PFSK-1 (cell line): ENCODE measurements at regions not wholly inside any gene's neighbourhood (a gene's known extent, or its start where the extent isn't known, plus 50 kb on each side); places are given as distances from the start of the nearest gene placed in this dataset.

ENCODE experiments used
- FOXP2 ChIP-seq: optimal IDR thresholded peaks from 2 replicates; pipeline ENCODE3; 2011; ENCODE audit warnings: borderline replicate concordance, control low read depth, inconsistent platforms; ENCODE audit not compliant: insufficient read depth; ENCODE audit errors: extremely low read length, extremely low read depth
- POLR2AphosphoS5 ChIP-seq: IDR thresholded peaks from 2 replicates; pipeline ENCODE4 v1.6.1; 2012; ENCODE audit warnings: low read depth, mild to moderate bottlenecking, control low read depth, low read length, moderate library complexity
- REST ChIP-seq, 2 experiments: IDR thresholded peaks; 2 replicates each; pipeline versions ENCODE4 v1.6.1 to v1.8.0; 2011 to 2012; ENCODE audit warnings: low read depth in 2 of 2, low read length in 2 of 2, control low read depth in 1 of 2, inconsistent platforms in 1 of 2, mild to moderate bottlenecking in 1 of 2, moderate library complexity in 1 of 2; ENCODE audit not compliant: insufficient read depth in 1 of 2
- SIN3A ChIP-seq: IDR thresholded peaks from 2 replicates; pipeline ENCODE4 v1.6.1; 2012; ENCODE audit warnings: mild to moderate bottlenecking, low read length, moderate library complexity, borderline replicate concordance; ENCODE audit not compliant: insufficient read depth
- TAF1 ChIP-seq: IDR thresholded peaks from 2 replicates; pipeline ENCODE4 v1.6.1; 2012; ENCODE audit warnings: low read length, control low read depth, borderline replicate concordance; ENCODE audit not compliant: insufficient read depth

DNA sequence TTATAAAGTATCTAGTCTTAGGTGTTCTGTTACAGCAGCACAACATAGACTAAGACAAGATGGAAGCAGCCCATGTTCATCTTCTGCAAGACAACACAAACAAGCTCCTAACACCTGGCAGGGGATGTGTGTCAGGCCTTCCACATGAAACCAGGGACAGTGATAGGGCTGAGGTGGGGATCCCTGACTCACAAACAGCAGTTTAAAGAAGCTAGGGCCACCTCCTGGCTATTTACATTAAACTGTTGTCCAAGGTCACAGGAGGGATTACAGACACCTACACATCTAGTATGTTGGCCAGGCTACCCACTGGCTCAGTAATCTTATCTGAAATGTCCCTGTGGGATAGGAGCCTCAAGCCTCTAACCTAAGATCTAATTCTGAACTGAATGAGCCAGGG is 211.3 kb downstream of the MINAR1 start:
- no peak for TF ChIP-seq FOXP2
- no peak for TF ChIP-seq TAF1
- no peak for TF ChIP-seq REST (IDR thresholded peaks at IDR 0.05; ENCODE audit: insufficient read depth in 1 of 2, low read depth in 2 of 2, low read length in 2 of 2)
- TF ChIP-seq POLR2AphosphoS5, result no peak
- TF ChIP-seq SIN3A, result no peak

DNA sequence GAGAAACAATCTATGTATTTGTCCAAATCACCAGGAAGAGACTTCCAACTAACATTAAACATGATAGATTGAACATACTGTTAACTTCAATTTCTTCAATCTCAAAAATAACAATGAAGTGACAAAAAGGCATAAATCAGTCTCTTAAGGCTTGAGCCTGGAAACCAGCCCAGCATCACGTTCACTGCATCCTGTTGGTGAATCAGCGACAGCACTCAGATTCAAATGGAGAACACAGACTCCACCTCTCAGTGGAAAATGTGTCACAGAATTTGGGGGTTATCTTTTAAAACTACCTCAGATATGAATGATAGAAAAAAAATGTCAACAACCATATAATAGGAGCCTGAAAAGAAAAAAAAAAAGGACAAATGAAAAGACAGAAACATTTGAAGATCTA is 212.0 kb downstream of the MINAR1 start:
- TF ChIP-seq POLR2AphosphoS5, result no peak

DNA sequence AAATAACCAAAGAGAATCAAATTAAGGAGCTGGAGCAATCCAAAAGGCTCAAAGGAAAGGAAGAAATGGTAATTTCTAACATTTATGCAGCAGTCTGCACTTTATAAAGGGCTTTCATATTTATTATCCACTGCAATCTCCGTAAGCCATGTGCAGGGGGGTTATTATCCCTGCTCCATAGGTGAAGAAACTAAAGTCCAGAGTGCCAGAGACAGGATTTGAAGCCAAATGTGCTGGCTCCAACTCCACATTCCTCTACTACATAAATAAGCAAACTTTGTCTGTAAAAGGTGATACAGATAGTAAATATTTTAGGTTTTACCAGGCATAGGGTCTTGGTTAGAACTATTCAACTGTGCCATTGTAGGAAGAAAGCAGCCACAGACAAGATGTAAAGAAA is 221.4 kb downstream of the MINAR1 start:
- TF ChIP-seq POLR2AphosphoS5 (no peak), REST (IDR thresholded peaks at IDR 0.05; ENCODE audit: insufficient read depth in 1 of 2, low read depth in 2 of 2, low read length in 2 of 2) (no peak), FOXP2 (no peak), TAF1 (no peak), SIN3A (no peak)

DNA sequence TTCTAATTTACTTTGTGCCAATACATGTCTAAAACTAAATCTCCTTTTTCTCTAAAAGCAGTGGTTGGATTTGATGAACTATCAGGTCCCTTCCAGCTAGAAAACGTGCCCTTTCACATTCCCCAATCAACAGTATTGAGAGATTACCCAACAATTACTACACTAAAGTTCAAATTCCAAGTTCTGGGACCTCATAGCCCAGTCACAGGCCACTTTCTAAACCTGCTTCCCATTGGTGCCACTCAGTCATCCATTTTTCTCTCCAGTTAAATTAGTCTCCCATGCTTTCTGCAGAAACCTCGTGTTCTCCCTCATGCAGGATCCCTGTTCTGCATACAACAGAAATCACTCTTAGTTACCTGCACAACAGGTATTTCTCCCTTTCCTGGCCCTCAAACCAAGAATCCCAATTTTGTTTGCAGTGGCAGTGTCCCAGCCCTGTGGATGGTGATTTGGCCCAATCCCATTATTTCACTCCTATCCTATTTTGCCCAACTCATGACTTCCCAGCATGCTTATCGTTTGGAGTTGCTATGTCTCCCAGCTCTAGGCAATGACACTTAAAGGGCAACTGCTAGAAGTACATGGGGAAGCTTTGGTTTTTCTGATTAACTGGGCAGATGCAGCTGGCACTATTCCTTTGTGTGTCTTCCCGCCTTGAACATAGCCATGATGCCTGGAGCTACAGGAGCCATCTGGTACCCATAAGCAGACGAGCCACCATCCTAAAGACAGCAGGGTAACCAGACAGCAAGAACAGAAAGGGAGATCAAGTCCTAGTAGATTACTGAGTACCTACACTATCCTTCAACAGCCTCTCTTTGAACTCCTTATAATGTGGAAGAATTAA is 224.2 kb downstream of the MINAR1 start:
- TF ChIP-seq SIN3A (no peak), TAF1 (no peak), REST (IDR thresholded peaks at IDR 0.05; ENCODE audit: insufficient read depth in 1 of 2, low read depth in 2 of 2, low read length in 2 of 2) (no peak), POLR2AphosphoS5 (no peak), FOXP2 (no peak)

DNA sequence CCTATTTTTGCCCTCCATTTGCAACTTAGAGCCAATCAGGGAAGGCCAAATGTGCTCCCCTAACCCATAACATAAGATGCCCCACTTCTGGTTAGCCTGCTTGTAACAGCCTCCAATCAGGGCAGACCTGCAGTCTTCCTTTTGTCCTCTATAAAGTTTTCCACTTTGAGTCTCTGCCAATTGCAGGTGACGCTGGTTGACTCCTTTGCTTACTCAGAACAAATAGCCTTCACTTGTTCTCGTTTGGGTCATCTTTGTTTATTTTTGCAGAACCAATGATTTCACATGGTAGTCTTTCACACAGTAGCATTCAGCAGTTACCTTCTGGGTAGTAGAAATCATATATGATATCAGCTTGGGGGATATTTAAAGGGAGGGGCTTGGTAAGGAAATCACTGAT is 225.6 kb downstream of the MINAR1 start:
- TF ChIP-seq TAF1 (no peak), POLR2AphosphoS5 (no peak), FOXP2 (no peak)

- TF ChIP-seq POLR2AphosphoS5 (no peak), FOXP2 (no peak), TAF1 (no peak), SIN3A (no peak), REST (IDR thresholded peaks at IDR 0.05; ENCODE audit: insufficient read depth in 1 of 2, low read depth in 2 of 2, low read length in 2 of 2) (no peak)
Observed at GRCh38 chr15:79659691-79660090, 227.6 kb downstream of the MINAR1 start.
